ENCODE measurements at regions not wholly inside any gene's neighbourhood (a gene's known extent, or its start where the extent isn't known, plus 50 kb on each side); places are given as distances from the start of the nearest gene placed in this dataset.
"Not testable (repeated sequence)": the region's sequence is repeated elsewhere in the genome, so short reads cannot be mapped to it uniquely, and the experiment has no call there.

DNA sequence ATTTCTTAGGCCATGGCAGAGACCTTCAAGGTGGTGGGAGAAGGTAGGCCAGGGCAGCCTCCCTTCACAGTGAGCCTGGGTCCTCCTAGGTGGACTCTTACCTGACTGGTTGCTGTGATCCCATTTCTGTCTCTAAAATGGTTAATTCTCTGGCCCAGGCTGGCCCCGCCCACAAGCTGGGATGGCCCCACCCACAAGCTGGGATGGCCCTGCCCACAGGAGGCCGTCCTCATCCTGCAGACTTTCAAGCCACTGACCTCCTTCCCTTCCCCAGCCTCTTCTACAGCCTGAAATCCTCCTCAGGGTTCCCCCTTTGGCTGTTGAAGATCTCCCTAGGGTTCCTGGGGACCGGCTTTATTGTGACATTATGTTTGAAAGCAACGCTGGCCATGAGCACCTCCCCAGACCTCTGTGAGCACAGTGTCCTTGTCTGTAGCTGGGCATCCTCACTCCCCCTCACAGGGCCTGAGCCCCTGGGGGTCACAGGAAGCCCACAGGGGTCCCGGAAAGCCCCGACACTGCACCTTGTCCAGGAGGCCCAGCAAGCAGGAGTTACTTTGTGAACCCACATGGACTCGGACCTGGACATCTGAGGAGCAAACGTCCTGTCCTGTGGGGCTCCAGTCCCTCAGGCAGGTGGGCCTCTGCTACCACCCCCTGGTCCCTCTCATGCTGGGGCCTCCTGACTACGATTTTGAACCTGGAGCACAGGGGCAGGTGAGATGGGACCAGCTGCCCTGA is 621.7 kb downstream of the MATN1 start:
- no peak for DNase-seq

- DNase-seq = no peak
Measured at GRCh38 chr1:30101016-30101415, 622.4 kb downstream of the MATN1 start.

- DNase-seq = no peak
Measured at GRCh38 chr1:30100524-30100862, 622.9 kb downstream of the MATN1 start.

GRCh38 chr1:30099587-30100523 is 623.5 kb downstream of the MATN1 start:
- DNase-seq = no peak

GRCh38 chr1:30097851-30098250 is 625.5 kb downstream of the MATN1 start:
- not testable (repeated sequence) for DNase-seq

DNA sequence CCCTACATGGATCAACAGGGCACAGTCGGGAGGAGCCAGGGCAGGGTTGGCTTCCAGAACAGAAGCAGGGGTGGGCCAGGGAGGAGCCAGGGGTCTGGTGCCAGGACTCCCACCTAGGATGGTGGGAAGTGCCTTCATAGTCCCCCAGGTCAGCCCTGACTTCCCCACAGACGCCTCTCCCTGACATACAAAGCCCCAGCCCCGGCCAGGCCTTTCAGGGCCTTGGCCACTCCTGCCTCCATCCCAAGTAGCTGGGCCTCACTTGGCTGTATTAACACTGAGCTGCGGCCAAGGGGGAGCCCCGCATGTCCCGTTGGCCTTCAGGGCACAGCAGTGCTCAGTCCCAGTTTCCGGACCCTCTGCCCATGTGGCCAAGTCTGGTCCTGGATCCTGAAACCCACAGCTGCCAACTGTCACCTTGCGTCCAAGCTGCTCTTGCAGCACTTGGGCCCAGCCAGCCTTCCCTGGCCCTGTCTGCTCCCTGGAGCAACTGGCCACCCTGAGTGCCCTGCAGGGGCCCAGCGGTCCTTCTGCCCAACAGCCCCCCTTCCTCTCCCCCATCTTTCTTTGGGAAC is 627.8 kb downstream of the MATN1 start:
- no peak for DNase-seq

DNA sequence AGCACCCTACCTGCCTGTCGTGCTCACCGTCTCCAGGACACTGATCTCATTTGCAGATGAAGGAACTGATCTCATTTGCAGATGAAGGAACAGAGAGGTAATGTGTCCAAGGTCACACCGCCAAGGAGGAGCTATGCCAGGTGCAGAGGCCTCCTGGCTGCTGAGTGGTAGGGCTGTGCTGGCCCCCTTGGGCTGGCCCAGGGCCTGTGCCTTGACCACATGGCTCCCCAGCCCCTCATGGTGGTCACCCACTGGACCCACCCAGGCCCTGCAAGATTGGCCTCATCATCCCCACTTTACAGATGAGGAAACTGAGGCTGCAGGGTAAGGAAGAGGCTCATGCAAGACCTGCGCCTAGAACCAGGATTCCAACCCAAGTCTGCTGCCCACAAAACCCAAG is 628.3 kb downstream of the MATN1 start:
- no peak for DNase-seq

GRCh38 chr1:30092051-30092858 is 631.1 kb downstream of the MATN1 start:
- no peak for DNase-seq

DNA sequence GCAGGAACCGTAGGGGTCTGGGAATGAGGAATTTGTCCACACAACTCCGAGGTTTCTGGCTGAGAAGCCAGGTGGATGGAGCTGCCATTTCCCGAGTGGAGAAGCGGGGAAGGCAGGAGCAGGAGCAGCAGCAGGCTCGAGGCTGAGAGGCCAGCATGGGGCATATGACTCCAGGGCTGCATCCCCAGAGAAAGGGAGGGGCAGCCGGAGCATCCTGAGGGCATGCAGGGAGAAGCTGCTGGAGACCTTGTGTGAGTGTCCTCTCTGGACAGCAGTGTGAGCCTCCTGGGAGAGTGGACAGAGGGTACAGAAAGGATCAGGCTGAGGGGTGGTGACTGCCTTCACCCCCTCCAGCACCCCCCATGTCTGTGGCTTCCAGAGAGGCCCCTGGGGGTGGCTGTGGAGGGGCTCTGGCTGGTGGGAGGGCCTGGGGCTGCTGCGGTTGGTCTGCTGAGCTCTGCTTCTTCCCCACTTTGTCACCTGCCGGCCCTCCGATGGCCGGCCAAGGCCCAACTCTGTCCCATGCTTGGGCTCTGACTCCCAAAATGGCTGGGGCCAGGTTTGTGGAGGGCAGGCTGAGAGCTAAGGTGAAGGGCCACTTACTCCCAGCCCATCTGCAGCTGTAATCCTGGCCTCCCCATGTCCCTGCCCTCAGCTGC is 633.1 kb downstream of the MATN1 start:
- no peak for DNase-seq

DNA sequence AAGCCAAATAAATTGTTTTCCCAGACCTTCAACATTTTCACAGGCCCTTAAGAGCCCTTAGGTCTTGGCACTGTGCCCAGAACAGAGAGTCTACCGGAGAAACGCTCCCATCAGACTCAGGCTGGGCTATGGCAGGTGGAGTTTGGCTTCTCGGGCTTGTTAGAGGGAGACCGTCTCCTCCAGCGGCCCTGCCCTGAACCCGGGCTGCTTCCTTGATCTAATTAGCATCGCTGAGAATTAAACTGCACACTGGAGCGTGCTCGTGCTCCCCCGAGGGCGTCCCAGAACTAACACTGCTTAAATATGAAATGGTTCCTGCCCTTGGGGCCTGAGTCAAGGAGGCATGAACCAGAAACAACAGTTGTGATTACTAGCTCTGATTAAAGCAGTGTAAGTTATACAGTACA is 634.4 kb downstream of the MATN1 start:
- peak; percentile 87 for DNase-seq

GRCh38 chr1:30088594-30088993 is 634.8 kb downstream of the MATN1 start:
- no peak for DNase-seq

DNA sequence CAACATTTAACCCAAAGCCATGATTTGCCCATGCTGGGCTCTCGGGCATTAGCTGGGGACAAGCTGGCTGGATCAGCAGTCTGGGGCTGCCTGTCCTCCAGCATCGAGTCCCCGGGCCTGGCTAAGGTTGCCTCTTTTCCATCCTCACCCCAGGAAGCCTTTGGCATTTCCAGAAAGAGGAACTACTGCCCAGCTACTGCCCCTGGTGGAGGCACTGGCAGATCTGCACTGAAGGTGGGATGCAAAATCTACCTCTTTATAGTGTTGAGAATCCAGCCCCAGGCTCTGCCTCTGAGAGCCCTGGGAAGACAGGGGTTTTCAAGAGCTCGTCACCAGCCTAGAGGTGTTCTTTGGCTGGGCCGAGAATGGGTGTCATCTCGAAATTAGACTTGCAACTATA is 635.9 kb downstream of the MATN1 start:
- peak; percentile 11 for DNase-seq

DNA sequence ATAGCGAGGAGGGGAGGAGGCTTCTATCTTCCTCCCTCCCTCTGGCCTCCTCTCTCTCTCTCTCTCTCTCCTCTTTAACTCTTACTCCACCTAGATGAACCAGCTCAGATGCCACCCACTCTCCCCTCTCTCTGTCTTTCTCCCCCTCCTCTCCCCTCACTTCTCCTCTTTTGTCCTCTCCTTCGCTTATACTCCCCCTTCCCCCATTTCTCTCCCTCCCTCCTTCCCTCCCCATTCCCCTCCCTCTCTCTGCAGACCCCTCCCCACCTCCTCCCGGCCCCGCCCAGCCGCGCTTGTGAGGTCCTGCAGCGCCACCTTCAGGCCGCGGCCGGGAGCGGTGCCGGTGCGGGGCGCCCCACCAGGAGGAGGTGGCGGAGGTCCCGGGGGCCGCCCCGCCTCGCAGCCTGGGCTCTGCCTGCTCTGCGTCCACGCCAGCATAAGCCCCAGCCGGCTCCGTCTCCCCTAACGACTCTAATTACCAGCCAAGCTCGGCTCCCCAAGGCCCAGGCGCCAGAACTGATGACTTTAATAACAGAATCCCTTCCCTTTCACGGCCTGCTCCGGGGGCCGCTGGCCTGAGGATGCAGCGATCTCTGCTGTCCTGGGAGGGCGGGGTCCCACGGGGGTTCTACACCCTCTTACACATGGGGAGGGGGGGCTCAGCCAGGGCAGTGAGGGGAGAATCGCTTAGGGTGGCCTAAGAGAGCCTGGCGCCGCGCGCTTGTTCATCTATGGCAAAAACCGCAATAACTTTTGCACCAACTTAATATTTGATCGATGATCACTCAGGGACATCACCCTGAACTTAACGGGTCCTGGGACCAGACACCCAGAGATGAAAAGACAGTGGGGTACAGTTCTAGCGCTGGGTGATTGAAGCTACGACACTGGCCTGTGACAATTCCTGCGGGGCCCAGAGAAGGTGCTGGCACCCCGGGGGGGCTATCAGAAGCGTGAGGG is 637.3 kb downstream of the MATN1 start:
- peak; percentile 35 for DNase-seq

- no peak for DNase-seq
Measured at GRCh38 chr1:30084909-30085571, 638.3 kb downstream of the MATN1 start.

DNA sequence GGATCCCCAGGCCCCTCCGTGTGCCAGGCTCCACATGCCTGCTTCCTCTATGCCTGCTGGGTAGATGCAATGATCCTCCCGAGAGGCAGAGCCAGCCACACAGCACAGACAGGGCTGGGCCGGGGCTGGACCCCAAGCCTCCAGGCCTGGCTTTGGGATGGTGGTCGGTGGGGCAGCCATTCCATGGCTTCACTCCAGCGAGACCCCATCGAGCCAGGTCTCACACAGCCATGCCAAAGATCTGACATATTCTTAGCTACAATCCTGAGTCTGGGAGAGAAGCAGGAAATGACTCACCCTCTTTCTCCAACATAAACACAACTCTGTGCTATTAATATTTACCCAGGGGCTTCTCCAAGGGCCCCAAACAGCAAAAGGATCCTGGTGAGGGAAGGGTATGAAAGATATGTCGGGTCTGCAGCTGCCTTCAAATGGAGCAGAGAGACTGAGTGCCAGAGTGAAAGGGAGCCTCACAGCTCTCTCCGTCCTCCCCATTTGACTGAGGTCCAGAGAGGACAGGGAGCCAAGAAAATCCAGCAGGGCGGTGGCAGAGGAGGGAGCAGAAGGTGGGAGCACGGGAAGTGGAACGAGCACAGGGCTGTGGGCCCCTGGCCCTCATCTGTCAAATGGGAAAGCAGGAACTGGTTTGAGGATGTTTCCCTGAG is 639.5 kb downstream of the MATN1 start:
- no peak for DNase-seq

DNA sequence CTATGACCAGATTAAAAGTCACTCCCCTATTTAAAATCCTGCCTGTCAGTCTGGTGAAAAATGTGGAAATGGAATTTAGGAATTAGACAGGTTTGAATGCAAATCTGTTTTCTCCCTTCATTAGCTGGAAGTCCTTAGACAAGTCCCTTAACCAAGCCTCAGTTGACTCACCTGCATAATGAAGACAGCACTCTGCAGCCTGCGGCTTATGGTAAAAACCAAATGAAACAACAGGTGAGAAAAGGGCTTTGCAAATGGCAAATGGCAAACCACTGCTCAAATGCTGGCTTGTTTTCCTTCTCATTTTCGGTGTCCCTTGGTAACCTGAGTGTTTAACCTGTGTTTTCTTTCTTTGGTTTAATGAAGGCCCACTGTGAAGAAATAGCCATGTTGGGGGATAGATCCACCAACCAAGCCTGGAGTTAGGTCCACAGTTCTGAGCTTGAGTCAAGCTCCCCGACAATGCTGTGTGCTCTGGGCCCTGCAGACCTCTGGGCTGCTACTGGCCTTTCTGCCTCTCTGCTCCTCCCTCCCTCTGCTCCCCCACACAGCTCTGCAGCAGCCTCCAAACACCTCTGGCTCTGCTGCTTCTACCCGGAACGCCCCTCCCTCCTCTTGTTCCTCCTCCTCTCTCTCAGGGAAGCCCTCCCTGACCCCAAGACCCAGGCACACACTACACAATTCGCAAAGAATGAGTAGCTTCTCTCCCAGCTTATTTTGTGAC is 641.8 kb downstream of the MATN1 start:
- no peak for DNase-seq

DNA sequence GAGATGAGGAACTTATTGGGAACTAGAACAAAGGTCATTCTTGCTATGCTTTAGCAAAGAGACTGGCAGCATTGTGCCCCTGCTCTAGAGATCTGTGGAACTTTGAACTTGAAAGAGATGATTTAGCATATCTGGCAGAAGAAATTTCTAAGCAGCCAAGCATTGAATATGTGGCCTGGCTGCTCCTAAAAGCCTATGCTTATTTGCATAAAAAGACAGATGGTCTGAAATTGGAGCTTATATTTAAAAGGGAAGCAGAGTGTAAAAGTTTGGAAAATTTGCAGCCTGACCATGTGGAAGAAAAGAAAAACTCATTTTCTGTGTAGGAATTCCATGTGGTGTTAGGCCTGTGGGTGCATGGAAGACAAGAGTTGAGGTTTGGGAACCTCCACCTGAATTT is 647.5 kb downstream of the MATN1 start:
- DNase-seq = not testable (repeated sequence)

DNA sequence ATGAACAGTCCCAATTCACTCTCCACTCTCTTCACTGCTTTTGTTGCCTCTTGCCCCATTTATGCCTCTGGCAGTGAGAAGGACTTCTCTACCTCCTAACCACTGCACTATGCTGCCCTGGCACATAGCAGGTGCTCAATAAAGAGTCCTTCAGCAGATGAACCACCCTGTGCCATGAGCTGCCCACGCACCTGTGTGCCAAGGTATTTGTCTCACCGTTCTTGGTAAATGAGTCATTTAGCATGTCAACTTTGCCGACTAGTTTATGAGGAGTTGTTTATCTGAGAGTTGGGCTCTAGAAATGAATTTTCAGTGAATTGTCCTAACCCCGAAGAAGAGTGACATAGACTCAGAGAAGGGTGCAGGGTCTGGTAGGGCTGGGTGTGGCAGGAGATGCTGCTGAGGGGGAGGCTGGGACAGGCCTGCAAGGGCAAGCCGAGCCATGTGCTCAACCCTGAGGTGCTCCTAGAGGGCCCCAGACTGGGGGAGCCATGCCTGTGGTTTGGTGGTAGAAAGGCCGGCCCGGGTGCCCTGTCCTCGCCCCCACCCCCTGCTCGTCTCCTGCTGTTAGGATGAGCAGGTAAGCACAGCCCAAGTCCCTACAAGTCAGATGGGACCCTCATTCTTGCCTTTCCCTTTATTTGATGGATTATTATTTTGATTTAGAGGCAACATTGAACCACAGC is 654.5 kb downstream of the MATN1 start:
- no peak for DNase-seq

DNA sequence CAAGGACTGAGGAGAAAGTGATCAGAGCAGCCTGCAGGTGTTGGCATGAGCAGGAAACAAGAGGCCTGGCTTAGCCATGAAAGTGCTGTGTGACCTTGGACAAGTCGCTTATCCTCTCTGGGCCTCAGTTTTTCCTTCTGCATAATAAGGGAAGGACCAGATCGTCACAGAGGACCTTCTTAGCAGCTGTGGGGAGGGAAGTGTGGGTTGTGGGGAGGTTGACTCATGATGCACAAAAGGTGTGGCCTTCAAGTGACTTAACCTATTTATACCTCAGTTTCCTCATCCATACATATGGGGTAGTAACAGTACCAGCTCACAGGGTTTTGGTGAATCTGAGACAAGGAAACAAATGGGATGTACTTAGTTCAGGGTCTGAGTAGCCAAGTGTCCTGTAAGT is 658.8 kb downstream of the MATN1 start:
- DNase-seq = no peak

Measured in COR-L47 (cell line).